GM21619 (cell line): ENCODE measurements at regions not wholly inside any gene's neighbourhood (a gene's known extent, or its start where the extent isn't known, plus 50 kb on each side); places are given as distances from the start of the nearest gene placed in this dataset.
"Not testable (repeated sequence)": the region's sequence is repeated elsewhere in the genome, so short reads cannot be mapped to it uniquely, and the experiment has no call there.

Experiments used
- ATAC-seq: cut with Tn5 transposase; IDR thresholded peaks from one replicate; pipeline ENCODE4 v1.9.1; 2021; ENCODE audit not compliant: unreplicated experiment

DNA sequence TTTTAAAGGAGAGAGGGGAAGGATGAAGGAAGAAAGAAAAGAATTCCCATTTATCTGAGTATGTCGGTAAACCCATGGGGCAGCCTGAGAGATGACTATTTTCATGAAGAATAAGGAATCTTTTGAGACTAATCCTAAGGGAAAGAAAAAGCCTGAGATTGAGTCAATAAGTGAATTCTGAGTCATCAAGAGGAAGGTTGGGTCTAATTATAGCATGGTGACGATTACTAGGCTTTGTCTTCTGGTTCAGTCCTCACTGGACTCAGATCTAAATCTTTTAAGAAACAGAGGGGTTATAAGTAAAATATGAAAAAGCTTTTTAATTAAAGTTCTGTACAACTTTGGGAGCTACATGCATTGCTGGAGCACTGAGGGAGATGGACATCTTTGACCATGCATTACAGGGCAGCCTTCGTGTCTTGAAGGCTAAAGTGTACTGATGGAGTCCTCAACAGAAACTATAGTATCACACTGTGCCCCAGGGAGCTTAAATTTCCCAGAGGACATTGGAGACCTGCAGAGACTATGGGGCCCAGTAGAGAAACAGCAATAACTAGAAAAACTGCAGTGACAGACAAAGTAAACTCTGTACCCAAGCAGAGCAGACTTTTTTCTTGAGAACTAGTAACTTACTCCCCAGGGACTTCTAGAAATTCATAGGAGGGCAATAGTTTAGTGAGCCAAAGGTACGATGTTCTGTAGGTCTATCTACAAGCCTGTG is 260.9 kb downstream of the RAD51AP2 start:
- peak; percentile 52 for ATAC-seq

DNA sequence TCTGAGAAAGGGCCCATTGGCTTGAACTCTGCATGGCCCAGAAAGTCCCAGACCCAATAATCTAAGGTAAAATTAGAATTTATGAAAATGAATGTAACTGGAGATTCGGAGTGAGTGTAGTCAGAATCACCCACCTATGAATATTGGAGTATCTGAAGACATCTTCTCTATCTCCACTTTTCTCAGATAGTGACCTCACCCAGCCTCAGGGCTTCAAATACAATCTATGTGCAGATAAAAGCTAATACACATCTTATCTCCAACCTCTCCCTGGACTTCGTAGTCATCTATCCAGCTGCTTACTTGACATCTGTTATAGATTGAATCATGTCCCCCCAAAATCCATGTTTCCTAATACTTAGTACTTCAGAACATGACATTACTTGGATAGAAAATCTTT is 263.2 kb downstream of the RAD51AP2 start:
- ATAC-seq, result no peak

DNA sequence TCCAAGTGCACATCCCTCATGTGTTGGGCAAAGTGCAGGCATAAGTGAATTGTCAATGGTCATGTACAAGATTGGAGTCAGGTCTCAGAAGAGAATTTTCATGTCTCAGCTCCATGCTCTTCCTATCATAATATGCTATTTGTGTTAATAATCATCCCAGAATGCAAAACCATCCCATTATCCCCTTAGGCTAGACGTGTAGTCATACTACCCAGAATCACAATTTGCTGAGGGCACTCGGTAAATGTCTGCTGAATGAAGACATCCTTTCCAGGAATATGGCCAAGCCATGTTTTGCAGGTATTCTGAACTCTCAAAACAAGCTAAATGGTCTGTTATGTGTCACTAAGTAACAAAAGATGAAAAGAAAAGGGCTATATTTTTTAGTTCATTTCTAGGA is 263.8 kb downstream of the RAD51AP2 start:
- no peak for ATAC-seq

DNA sequence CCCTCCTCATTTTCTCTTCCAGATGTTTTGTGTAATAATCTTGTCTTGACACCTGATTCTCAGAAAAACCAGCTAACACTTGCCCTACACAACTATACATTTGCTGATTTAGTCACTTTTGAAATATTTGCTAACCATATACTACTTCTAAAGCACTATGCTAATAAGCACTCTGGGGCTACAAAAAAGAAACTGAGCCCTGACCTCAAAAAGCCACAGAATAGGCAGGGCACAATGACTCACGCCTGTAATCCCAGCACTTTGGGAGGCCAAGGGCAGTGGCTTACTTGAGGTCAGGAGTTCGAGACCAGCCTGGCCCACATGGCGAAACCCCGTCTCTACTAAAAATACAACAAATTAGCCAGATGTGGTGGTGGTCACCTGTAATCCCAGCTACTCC is 266.0 kb downstream of the RAD51AP2 start:
- no peak for ATAC-seq

DNA sequence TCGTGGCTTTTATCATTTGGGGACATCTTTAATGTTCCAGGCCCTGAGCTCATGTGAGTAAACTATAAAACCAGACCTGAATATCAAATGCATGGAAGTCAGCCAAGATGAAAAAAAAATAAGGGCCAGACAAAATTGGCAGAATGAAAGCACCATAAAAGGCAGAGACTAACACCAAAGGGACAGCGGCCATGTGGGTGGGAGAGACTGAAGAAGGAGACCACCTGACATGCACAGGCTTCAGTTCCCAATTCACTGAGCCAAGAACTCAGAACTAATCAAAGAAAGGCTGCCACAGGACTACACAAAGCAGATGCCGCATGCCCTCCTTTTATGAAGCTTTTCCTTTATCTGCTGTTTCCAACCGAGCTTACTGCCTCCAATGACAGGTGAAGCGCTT is 267.1 kb downstream of the RAD51AP2 start:
- ATAC-seq, result no peak

- no peak for ATAC-seq
These were observed 269.0 kb downstream of the RAD51AP2 start for GRCh38 chr2:17249249-17249648.

DNA sequence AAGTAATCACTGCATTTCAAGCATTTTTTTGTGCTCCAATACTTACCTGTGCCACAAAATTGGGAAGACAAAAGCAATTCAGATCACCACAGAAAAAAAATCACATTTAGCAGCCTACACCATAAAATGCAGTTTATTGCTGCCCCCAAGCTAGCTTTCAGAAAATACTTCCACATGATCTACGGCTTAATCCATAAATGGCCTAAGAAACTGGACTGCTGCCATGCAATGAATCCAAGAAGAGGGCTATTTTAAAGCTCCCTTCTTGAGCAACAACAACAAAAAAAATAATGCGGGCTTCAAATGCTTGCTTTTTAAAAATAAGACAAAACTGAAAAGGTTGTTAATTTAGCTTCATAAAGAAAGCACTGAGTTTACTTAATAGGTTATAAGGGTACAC is 272.3 kb downstream of the RAD51AP2 start:
- no peak for ATAC-seq

DNA sequence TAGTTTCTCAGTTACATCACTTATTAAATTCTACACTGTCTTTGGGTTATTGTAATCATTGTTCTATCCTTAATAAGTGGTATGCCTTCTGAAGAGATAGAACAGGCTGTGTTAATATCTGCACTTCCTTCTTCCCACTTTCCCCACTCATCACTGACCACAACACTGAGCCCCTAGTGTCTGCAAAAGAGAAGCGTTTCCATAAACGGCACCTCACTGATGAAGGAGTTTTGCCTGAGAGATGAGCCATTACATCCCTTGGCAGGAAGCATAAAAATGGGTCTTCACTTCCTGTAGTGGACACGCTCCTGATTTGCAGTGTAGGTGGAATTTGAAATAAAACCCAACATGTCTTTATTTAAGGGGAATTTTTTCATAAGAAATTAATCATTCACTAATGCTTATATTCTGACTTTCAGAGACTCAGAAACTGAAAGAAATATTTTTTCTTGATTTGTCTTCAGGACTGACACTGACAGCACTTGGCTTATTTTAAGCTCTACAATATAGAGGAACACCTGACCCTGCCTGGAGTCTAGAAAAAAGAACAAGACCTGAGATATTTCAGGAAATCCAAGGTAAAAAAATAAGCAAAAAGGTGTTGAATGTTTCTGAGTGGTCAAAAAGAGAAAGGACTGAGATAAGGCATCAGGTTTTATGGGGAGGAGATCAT is 275.3 kb downstream of the RAD51AP2 start:
- no peak for ATAC-seq

- ATAC-seq, result no peak
These were observed 278.7 kb downstream of the RAD51AP2 start for GRCh38 chr2:17239550-17239949.

DNA sequence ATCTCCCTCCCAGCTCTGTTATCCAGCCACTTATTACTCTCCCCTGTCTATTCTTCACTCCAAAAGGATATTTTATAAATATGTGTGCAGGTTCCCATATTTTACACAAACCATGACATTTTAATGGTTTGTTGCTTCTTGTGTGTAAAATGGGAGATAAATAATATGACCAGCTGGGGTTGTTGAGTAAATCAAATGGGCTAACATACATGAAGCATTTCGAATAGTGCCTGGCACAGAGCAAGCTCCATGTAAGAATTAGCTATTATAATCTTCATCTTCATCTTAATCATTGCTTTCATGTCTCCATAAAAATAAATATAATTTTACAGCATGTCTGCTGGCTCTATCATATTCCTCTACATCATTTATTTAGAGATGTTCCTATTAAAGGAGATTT is 283.1 kb downstream of the RAD51AP2 start:
- ATAC-seq, result no peak

DNA sequence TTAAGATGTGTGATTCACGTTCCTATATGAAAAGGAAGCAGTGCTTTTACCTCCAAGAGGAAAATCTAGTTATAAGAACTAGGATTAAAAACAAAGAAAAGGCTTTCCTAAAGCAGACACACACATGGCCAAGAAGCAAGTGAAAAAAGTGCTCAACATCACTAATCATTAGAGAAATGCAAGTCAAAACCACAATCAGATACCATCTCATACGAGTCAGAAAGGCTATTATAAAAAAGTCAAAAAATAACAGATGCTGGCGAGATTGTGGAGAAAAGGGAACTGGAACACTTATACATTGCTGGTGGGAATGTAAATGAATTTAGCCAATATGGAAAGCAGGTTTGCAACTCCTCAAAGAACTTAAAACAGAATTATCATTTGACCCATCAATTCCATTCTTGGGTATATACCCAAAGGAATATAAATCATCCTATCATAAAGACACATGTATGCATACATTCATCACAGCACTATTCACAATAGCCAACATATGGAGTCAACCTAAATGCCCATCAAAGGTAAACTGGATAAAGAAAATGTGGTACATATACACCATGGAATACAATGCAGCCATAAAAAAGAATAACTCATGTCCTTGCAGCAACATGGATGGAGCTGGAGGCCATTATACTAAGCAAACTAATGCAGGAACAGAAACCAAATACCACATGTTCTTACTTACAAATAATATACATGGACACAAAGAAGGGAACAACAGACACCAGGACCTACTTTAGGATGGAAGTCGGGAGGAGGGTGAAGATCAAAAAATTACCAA is 285.3 kb downstream of the RAD51AP2 start:
- ATAC-seq, result no peak

- no peak for ATAC-seq
These were observed 286.8 kb downstream of the RAD51AP2 start for GRCh38 chr2:17231394-17231965.

- no peak for ATAC-seq
These were observed 288.8 kb downstream of the RAD51AP2 start for GRCh38 chr2:17229414-17229813.

DNA sequence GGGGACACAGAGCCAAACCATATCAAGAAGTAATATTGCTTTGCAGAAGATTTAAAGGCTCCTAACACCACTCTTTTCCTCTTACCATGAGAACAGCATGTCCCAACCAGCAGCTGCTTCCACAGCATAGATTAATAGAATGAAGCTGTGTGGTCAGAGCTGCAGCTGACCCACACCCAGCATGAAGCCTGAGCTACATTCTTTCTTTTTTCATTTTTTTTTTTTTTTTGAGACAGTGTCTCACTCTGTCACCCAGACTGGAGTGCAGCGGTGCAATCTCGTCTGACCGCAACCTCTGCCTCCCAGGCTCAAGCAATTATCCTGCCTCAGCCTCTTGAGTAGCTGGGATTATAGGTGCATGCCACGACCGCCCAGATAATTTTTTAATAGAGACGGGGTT is 289.8 kb downstream of the RAD51AP2 start:
- ATAC-seq, result no peak

DNA sequence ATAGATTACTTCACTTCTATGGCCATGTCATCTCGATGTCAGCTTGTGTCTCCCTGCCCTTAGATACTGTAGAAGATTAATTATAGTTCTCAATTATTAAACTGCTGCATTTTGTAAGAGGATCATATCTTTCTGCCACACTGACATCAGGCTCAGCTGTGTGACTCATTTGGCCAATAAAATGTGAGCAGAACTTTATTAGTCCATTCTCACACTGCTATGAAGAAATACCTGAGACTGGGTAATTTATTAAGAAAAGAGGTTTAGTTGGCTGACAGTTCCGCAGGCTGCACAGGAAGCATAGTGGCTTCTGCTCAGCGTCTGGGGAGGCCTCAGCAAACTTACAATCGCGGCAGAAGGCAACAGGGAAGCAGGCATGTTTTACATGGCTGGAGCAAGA is 290.4 kb downstream of the RAD51AP2 start:
- no peak for ATAC-seq

GRCh38 chr2:17226941-17227490 is 291.2 kb downstream of the RAD51AP2 start:
- ATAC-seq, result no peak

GRCh38 chr2:17223211-17223610 is 295.0 kb downstream of the RAD51AP2 start:
- ATAC-seq, result no peak

GRCh38 chr2:17208511-17208910 is 309.7 kb downstream of the RAD51AP2 start:
- no peak for ATAC-seq

DNA sequence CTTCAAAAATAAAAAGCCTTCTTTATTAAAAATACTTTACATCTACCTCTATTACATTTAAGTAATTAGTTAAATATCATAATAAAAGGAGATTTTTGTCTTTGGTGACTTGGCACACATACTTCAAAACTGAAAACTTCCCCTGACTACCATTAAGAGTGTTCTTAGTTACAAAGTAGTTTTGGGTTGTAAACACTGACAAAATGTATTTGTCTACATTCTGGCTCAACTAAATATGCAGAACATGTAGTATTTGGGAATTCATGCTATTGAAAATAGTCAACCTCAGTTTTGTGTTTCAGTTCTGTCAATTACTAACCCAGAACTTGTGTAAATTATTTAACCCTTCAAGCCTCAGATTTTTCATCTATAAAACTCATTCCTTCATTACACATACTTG is 311.5 kb downstream of the RAD51AP2 start:
- no peak for ATAC-seq

GRCh38 chr2:17204214-17204613 is 314.0 kb downstream of the RAD51AP2 start:
- ATAC-seq, result not testable (repeated sequence)

DNA sequence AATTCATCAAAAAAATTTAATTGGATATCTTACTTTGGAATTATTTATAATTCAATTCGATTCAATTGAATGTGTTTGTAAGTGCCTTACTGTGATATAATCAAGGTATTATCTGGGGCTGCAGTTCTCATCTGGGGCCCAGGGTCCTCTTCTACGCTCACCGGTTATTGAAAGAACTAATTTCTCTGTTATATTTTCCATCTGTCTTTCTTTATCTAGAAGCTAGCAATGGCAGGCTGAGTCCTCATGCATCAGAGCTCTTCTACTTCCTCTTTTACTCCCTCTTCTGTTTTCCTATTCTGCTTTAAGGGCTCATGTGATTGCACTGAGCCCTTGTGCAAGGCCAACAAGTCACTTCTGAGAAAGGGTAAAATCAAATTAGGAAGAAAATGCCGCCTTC is 315.6 kb downstream of the RAD51AP2 start:
- peak; percentile 88 for ATAC-seq
